Immature natural killer cell (primary cell): ENCODE measurements at regions not wholly inside any gene's neighbourhood (a gene's known extent, or its start where the extent isn't known, plus 50 kb on each side); places are given as distances from the start of the nearest gene placed in this dataset.
"Not testable (repeated sequence)": the region's sequence is repeated elsewhere in the genome, so short reads cannot be mapped to it uniquely, and the experiment has no call there.

Source experiments
- DNase-seq, 3 donors: peaks; one replicate each; pipeline ENCODE4 v3.0.0; 2022; ENCODE audit warnings: mixed read lengths in 1 of 3
- H3K27ac Mint-ChIP-seq, 6 donors: one replicate each; pipeline ENCODE4 v1.8.0; 2020; ENCODE audit warnings: mixed read lengths in 6 of 6, mild to moderate bottlenecking in 5 of 6, inconsistent platforms in 4 of 6, moderate library complexity in 3 of 6
- H3K27me3 Mint-ChIP-seq, 3 donors: one replicate each; pipeline ENCODE4 v1.8.0; 2020 to 2021; ENCODE audit warnings: low read depth in 3 of 3, mild to moderate bottlenecking in 3 of 3, mixed read lengths in 3 of 3, moderate library complexity in 3 of 3, inconsistent platforms in 1 of 3
- H3K36me3 Mint-ChIP-seq, 3 donors: one replicate each; pipeline ENCODE4 v1.8.0; 2020; ENCODE audit warnings: mixed read lengths in 3 of 3, inconsistent platforms in 2 of 3, mild to moderate bottlenecking in 2 of 3
- H3K4me1 Mint-ChIP-seq, 2 donors: one replicate each; pipeline ENCODE4 v1.8.0; 2020; ENCODE audit warnings: inconsistent platforms in 2 of 2, mild to moderate bottlenecking in 2 of 2, mixed read lengths in 2 of 2, moderate library complexity in 1 of 2
- H3K4me3 Mint-ChIP-seq, 5 donors: one replicate each; pipeline ENCODE4 v1.8.0; 2020; ENCODE audit warnings: mild to moderate bottlenecking in 5 of 5, mixed read lengths in 5 of 5, inconsistent platforms in 3 of 5, moderate library complexity in 3 of 5
- H3K9me3 Mint-ChIP-seq, 6 donors: one replicate each; pipeline ENCODE4 v1.8.0; 2020; ENCODE audit warnings: mild to moderate bottlenecking in 6 of 6, mixed read lengths in 6 of 6, inconsistent platforms in 4 of 6, moderate library complexity in 3 of 6

GRCh38 chr10:53487019-53487983 lies 714.7 kb upstream of the MBL2 start:
- Mint-ChIP-seq H3K27ac (no peak overlapping the region), H3K4me1 (no peaks in the 10 kb centered on the region), H3K4me3 (no peak overlapping the region), H3K27me3 (peaks cover 0 to 2% (median 0%) of the 10 kb centered on the region in 3 donors), H3K9me3 (peaks cover 13 to 67% (median 43%) of the 10 kb centered on the region in 6 donors), H3K36me3 (peaks cover 0 to 4% (median 0%) of the 10 kb centered on the region in 3 donors)
- DNase-seq: no peak

GRCh38 chr10:53485422-53485821 lies 712.8 kb upstream of the MBL2 start:
- not testable (repeated sequence) for H3K4me1 Mint-ChIP-seq, H3K27ac Mint-ChIP-seq, H3K4me3 Mint-ChIP-seq, H3K36me3 Mint-ChIP-seq, DNase-seq, H3K27me3 Mint-ChIP-seq
- H3K9me3 Mint-ChIP-seq: peaks cover 10 to 62% (median 41%) of the 10 kb centered on the region in 6 donors

- peaks cover under 1 to 34% (median 18%) of the 10 kb centered on the region in 6 donors for H3K9me3 Mint-ChIP-seq
- H3K27me3 Mint-ChIP-seq: no peaks in the 10 kb centered on the region
- no peaks in the 10 kb centered on the region for H3K4me1 Mint-ChIP-seq
- DNase-seq: no peak
- no peak overlapping the region for H3K27ac Mint-ChIP-seq
- no peak overlapping the region for H3K4me3 Mint-ChIP-seq
- H3K36me3 Mint-ChIP-seq: no peaks in the 10 kb centered on the region
Measured at GRCh38 chr10:53479365-53479764, 706.8 kb upstream of the MBL2 start.

GRCh38 chr10:53477313-53477675 lies 704.7 kb upstream of the MBL2 start:
- H3K9me3 Mint-ChIP-seq: peaks cover 0 to 43% (median 15%) of the 10 kb centered on the region in 6 donors
- no peaks in the 10 kb centered on the region for H3K36me3 Mint-ChIP-seq
- H3K4me3 Mint-ChIP-seq: no peak overlapping the region
- no peak for DNase-seq
- H3K27me3 Mint-ChIP-seq: no peaks in the 10 kb centered on the region
- H3K27ac Mint-ChIP-seq: no peak overlapping the region
- no peaks in the 10 kb centered on the region for H3K4me1 Mint-ChIP-seq

- H3K27me3 Mint-ChIP-seq: no peaks in the 10 kb centered on the region
- no peak overlapping the region for H3K4me3 Mint-ChIP-seq
- no peaks in the 10 kb centered on the region for H3K36me3 Mint-ChIP-seq
- no peaks in the 10 kb centered on the region for H3K4me1 Mint-ChIP-seq
- no peak overlapping the region for H3K27ac Mint-ChIP-seq
- H3K9me3 Mint-ChIP-seq: peaks cover 0 to 38% (median 12%) of the 10 kb centered on the region in 6 donors
- DNase-seq: no peak
Measured at GRCh38 chr10:53476650-53477312, 704.2 kb upstream of the MBL2 start.

- no peak overlapping the region for H3K27ac Mint-ChIP-seq
- no peak for DNase-seq
- H3K4me3 Mint-ChIP-seq: no peak overlapping the region
- H3K9me3 Mint-ChIP-seq: peaks cover 3 to 37% (median 19%) of the 10 kb centered on the region in 6 donors
- no peaks in the 10 kb centered on the region for H3K4me1 Mint-ChIP-seq
- H3K27me3 Mint-ChIP-seq: no peaks in the 10 kb centered on the region
- no peaks in the 10 kb centered on the region for H3K36me3 Mint-ChIP-seq
Measured at GRCh38 chr10:53469383-53469782, 696.8 kb upstream of the MBL2 start.

DNA sequence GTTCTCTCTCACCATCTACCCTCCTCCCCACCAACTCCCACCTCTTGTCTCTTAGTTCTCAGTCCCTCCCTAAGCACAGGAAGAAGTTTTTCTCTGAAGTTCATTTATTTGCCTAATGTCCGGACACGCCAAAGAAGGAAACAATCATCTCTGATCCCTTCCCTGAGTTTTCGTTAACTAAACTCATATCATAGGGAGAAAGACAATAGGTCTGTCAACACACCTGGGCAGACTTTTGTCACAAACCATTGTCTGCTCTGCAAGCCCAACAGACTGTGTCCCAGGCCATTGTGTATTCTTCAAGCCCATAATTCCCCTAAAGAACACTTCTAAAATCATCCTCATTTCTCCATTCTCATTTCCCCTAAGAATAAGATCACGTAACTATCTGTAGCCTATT lies 691.0 kb upstream of the MBL2 start:
- DNase-seq: no peak
- Mint-ChIP-seq H3K4me3 (no peak overlapping the region), H3K27ac (no peak overlapping the region), H3K27me3 (no peaks in the 10 kb centered on the region), H3K9me3 (peaks cover 4 to 50% (median 32%) of the 10 kb centered on the region in 6 donors), H3K36me3 (no peaks in the 10 kb centered on the region), H3K4me1 (no peaks in the 10 kb centered on the region)

GRCh38 chr10:53458007-53458406 lies 685.4 kb upstream of the MBL2 start:
- Mint-ChIP-seq H3K4me1 (no peaks in the 10 kb centered on the region), H3K4me3 (no peak overlapping the region), H3K27ac (no peak overlapping the region), H3K9me3 (peaks cover 6 to 29% (median 17%) of the 10 kb centered on the region in 6 donors), H3K27me3 (no peaks in the 10 kb centered on the region), H3K36me3 (no peaks in the 10 kb centered on the region)
- no peak for DNase-seq

GRCh38 chr10:53453196-53453595 lies 680.6 kb upstream of the MBL2 start:
- Mint-ChIP-seq H3K27me3 (no peaks in the 10 kb centered on the region), H3K9me3 (peaks cover 4 to 43% (median 18%) of the 10 kb centered on the region in 6 donors), H3K27ac (no peak overlapping the region), H3K36me3 (no peaks in the 10 kb centered on the region), H3K4me1 (no peaks in the 10 kb centered on the region), H3K4me3 (no peak overlapping the region)
- no peak for DNase-seq

GRCh38 chr10:53447576-53447975 lies 675.0 kb upstream of the MBL2 start:
- peaks cover 12 to 68% (median 25%) of the 10 kb centered on the region in 6 donors for H3K9me3 Mint-ChIP-seq
- no peaks in the 10 kb centered on the region for H3K36me3 Mint-ChIP-seq
- no peak overlapping the region for H3K4me3 Mint-ChIP-seq
- H3K4me1 Mint-ChIP-seq: no peaks in the 10 kb centered on the region
- DNase-seq: no peak
- H3K27ac Mint-ChIP-seq: no peak overlapping the region
- H3K27me3 Mint-ChIP-seq: no peaks in the 10 kb centered on the region

GRCh38 chr10:53441843-53442242 lies 669.3 kb upstream of the MBL2 start:
- Mint-ChIP-seq H3K9me3 (peaks cover 11 to 69% (median 28%) of the 10 kb centered on the region in 6 donors), H3K27me3 (peaks cover 0 to 2% (median 0%) of the 10 kb centered on the region in 3 donors), H3K27ac (no peak overlapping the region), H3K4me3 (no peak overlapping the region), H3K36me3 (peaks cover 0 to 4% (median 0%) of the 10 kb centered on the region in 3 donors), H3K4me1 (no peaks in the 10 kb centered on the region)
- no peak for DNase-seq

GRCh38 chr10:53440601-53441000 lies 668.0 kb upstream of the MBL2 start:
- Mint-ChIP-seq H3K9me3 (peaks cover 6 to 76% (median 31%) of the 10 kb centered on the region in 6 donors), H3K4me1 (no peaks in the 10 kb centered on the region), H3K4me3 (no peak overlapping the region), H3K27ac (no peak overlapping the region), H3K27me3 (peaks cover 0 to 2% (median 0%) of the 10 kb centered on the region in 3 donors), H3K36me3 (peaks cover 0 to 4% (median 0%) of the 10 kb centered on the region in 3 donors)
- DNase-seq: no peak

GRCh38 chr10:53439075-53439474 lies 666.5 kb upstream of the MBL2 start:
- not testable (repeated sequence) for H3K4me1 Mint-ChIP-seq, H3K27ac Mint-ChIP-seq, H3K27me3 Mint-ChIP-seq, H3K36me3 Mint-ChIP-seq, DNase-seq, H3K4me3 Mint-ChIP-seq
- H3K9me3 Mint-ChIP-seq: peaks cover 3 to 73% (median 25%) of the 10 kb centered on the region in 6 donors

DNA sequence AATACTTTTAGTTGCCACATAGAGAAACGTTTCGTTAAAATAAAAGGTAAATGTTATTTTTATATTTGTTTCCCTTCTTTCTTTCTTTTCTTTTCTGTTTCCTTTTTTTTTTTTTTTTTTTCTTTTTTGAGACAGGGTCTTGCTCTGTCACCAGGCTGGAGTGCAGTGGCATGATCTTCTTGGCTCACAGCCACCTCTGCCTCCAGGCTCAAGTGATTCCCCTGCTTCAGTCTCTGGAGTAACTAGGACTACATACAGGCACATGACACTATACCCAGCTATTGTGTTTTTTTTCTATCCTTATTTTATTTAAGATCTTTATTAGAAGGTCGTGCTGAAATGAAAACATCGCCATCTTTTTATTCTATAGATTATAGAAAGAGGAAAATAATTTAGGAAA lies 661.8 kb upstream of the MBL2 start:
- no peak for DNase-seq
- Mint-ChIP-seq H3K9me3 (peaks cover 7 to 60% (median 24%) of the 10 kb centered on the region in 6 donors), H3K4me3 (no peak overlapping the region), H3K36me3 (peaks cover 0 to 4% (median 0%) of the 10 kb centered on the region in 3 donors), H3K27me3 (peaks cover 0 to 2% (median 2%) of the 10 kb centered on the region in 3 donors), H3K4me1 (no peaks in the 10 kb centered on the region), H3K27ac (no peak overlapping the region)
